Astrocyte (in vitro differentiated cells and primary cell): ENCODE measurements at regions not wholly inside any gene's neighbourhood (a gene's known extent, or its start where the extent isn't known, plus 50 kb on each side); places are given as distances from the start of the nearest gene placed in this dataset.

Source experiments
- DNase-seq: peaks from one replicate; pipeline ENCODE4 v3.0.0-alpha.2; 2010; ENCODE audit warnings: low read depth
- FAIRE-seq: peaks from 2 replicates; lab custom pipeline; 2011; peaks lifted over from hg19 to GRCh38; lab: Jason Lieb, UNC
- H2AFZ ChIP-seq: 2 replicates; pipeline ENCODE4 v1.6.0; 2012; ENCODE audit warnings: low read depth, low read length, inconsistent platforms
- H3K27ac ChIP-seq: 2 replicates; pipeline ENCODE4 v1.5.1; 2011; ENCODE audit warnings: low read depth, low read length, inconsistent platforms
- H3K27me3 ChIP-seq: 2 replicates; pipeline ENCODE4 v1.6.0; 2011; ENCODE audit warnings: low read length, inconsistent platforms; ENCODE audit not compliant: insufficient read depth
- H3K36me3 ChIP-seq: 2 replicates; pipeline ENCODE4 v1.5.1; 2011; ENCODE audit warnings: low read length, inconsistent platforms; ENCODE audit not compliant: insufficient read depth
- H3K4me1 ChIP-seq: 2 replicates; pipeline ENCODE4 v1.5.1; 2011; ENCODE audit warnings: low read length, inconsistent platforms; ENCODE audit not compliant: insufficient read depth
- H3K4me2 ChIP-seq: 2 replicates; pipeline ENCODE4 v1.6.0; 2012; ENCODE audit warnings: low read length, inconsistent platforms
- H3K4me3 ChIP-seq: 2 replicates; pipeline ENCODE4 v1.5.1; 2011; ENCODE audit warnings: low read depth, mild to moderate bottlenecking, low read length, inconsistent platforms; ENCODE audit not compliant: insufficient read depth
- H3K79me2 ChIP-seq: 2 replicates; pipeline ENCODE4 v1.6.0; 2012; ENCODE audit warnings: mild to moderate bottlenecking, low read length, inconsistent platforms; ENCODE audit not compliant: insufficient read depth
- H3K9ac ChIP-seq: 2 replicates; pipeline ENCODE4 v1.6.0; 2012; ENCODE audit warnings: mild to moderate bottlenecking, low read length, inconsistent platforms
- H3K9me3 ChIP-seq: 2 replicates; pipeline ENCODE4 v1.5.1; 2012; ENCODE audit warnings: low read depth, mild to moderate bottlenecking, low read length, inconsistent platforms; ENCODE audit not compliant: insufficient read depth
- H4K20me1 ChIP-seq: 2 replicates; pipeline ENCODE4 v1.6.0; 2012; ENCODE audit warnings: low read length, inconsistent platforms; ENCODE audit not compliant: insufficient read depth
- H3K27ac Mint-ChIP-seq: one replicate; pipeline ENCODE4 v1.8.0; 2021; ENCODE audit warnings: mild to moderate bottlenecking, mixed read lengths; ENCODE audit not compliant: unreplicated experiment
- H3K27me3 Mint-ChIP-seq: one replicate; pipeline ENCODE4 v1.8.0; 2021; ENCODE audit warnings: low read depth, mixed read lengths; ENCODE audit not compliant: unreplicated experiment
- H3K36me3 Mint-ChIP-seq: one replicate; pipeline ENCODE4 v1.8.0; 2021; ENCODE audit warnings: low read depth, mixed read lengths; ENCODE audit not compliant: unreplicated experiment
- H3K4me1 Mint-ChIP-seq: one replicate; pipeline ENCODE4 v1.8.0; 2021; ENCODE audit warnings: low read depth, mixed read lengths; ENCODE audit not compliant: unreplicated experiment
- H3K4me3 Mint-ChIP-seq: one replicate; pipeline ENCODE4 v1.8.0; 2021; ENCODE audit warnings: mild to moderate bottlenecking, moderate library complexity, mixed read lengths; ENCODE audit not compliant: unreplicated experiment
- H3K9me3 Mint-ChIP-seq: one replicate; pipeline ENCODE4 v1.8.0; 2021; ENCODE audit warnings: mild to moderate bottlenecking, mixed read lengths; ENCODE audit not compliant: unreplicated experiment
- EZH2 ChIP-seq: IDR thresholded peaks from 2 replicates; pipeline ENCODE4 v1.6.1; 2012; ENCODE audit warnings: mild to moderate bottlenecking, low read length, inconsistent platforms; ENCODE audit not compliant: insufficient read depth
- TF ChIP-seq, protein P1 (sequence below): IDR thresholded peaks from 2 replicates; pipeline ENCODE4 v1.5.1; 2011; ENCODE audit warnings: low read depth, mild to moderate bottlenecking, inconsistent platforms, low read length, moderate library complexity; ENCODE audit not compliant: insufficient read depth

DNA sequence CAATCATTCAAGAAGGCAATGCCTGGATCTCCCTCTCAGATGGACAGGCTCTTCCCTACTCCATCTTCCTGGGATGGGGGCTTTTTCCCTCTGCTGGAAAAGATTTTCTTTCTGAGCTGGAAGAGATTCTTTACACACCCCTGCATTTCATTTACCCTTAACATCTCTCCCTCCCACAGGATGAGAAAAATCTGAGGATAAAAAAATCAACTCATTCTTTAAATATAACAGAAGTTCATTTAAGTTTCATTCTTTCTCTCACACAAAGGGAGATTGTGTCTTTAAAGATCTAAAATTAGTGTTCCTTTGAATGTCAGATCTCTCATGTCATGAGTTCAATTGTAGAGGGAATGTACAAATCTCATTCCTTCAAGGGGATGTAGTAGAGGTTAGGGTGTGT, 109.0 kb downstream of the ZNF518B start:
- no peak overlapping the region for H3K27ac Mint-ChIP-seq
- H3K4me1 ChIP-seq: no peaks in the 10 kb centered on the region
- DNase-seq (no peak), FAIRE-seq (no peak)
- no peaks in the 10 kb centered on the region for H3K27me3 Mint-ChIP-seq
- no peaks in the 10 kb centered on the region for H3K36me3 Mint-ChIP-seq
- no peaks in the 10 kb centered on the region for H4K20me1 ChIP-seq
- H3K4me3 ChIP-seq: no peak overlapping the region
- no peak overlapping the region for H3K9ac ChIP-seq
- no peak overlapping the region for H3K4me2 ChIP-seq
- H3K4me1 Mint-ChIP-seq: peaks cover 21% of the 10 kb centered on the region
- H3K9me3 ChIP-seq: peaks cover 3% of the 10 kb centered on the region
- H3K36me3 ChIP-seq: no peaks in the 10 kb centered on the region
- H3K27ac ChIP-seq: no peak overlapping the region
- H3K79me2 ChIP-seq: no peaks in the 10 kb centered on the region
- H3K27me3 ChIP-seq: no peaks in the 10 kb centered on the region
- H2AFZ ChIP-seq: no peak overlapping the region
- TF ChIP-seq, protein P1, sequence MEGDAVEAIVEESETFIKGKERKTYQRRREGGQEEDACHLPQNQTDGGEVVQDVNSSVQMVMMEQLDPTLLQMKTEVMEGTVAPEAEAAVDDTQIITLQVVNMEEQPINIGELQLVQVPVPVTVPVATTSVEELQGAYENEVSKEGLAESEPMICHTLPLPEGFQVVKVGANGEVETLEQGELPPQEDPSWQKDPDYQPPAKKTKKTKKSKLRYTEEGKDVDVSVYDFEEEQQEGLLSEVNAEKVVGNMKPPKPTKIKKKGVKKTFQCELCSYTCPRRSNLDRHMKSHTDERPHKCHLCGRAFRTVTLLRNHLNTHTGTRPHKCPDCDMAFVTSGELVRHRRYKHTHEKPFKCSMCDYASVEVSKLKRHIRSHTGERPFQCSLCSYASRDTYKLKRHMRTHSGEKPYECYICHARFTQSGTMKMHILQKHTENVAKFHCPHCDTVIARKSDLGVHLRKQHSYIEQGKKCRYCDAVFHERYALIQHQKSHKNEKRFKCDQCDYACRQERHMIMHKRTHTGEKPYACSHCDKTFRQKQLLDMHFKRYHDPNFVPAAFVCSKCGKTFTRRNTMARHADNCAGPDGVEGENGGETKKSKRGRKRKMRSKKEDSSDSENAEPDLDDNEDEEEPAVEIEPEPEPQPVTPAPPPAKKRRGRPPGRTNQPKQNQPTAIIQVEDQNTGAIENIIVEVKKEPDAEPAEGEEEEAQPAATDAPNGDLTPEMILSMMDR: no peak
- TF ChIP-seq EZH2: no peak
- H3K4me3 Mint-ChIP-seq: no peak overlapping the region
- H3K9me3 Mint-ChIP-seq: peaks cover 6% of the 10 kb centered on the region

DNA sequence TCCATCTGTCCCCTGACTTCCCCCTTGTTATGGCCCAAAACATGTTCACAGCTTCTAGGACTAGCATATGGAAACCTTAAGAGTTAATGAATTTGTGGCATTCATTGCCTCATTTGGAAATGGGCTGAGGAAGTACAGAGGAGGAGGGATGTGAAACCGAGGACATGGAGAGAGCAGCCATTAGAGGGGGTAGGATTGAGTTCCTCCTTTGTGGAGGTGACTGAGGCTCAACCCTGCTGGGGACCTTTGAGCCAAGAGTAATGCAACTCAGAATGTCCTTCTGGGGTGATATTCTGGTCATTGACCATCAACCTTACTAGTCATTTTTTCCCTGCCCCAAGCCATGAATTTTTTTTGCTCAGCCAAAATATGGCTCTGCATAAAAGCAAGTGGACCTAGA, 109.4 kb downstream of the ZNF518B start:
- Histone ChIP-seq H3K4me2 (no peak overlapping the region), H3K27me3 (no peaks in the 10 kb centered on the region), H3K79me2 (no peaks in the 10 kb centered on the region), H3K4me3 (no peak overlapping the region), H3K36me3 (no peaks in the 10 kb centered on the region), H3K27ac (no peak overlapping the region), H3K9ac (no peak overlapping the region), H3K4me1 (no peaks in the 10 kb centered on the region), H4K20me1 (no peaks in the 10 kb centered on the region), H3K9me3 (peaks cover 3% of the 10 kb centered on the region), H2AFZ (no peak overlapping the region)
- H3K27ac Mint-ChIP-seq: no peak overlapping the region
- no peaks in the 10 kb centered on the region for H3K27me3 Mint-ChIP-seq
- FAIRE-seq (no peak), DNase-seq (no peak)
- no peak for TF ChIP-seq EZH2
- TF ChIP-seq, protein P1: no peak
- peaks cover 21% of the 10 kb centered on the region for H3K4me1 Mint-ChIP-seq
- H3K9me3 Mint-ChIP-seq: peaks cover 6% of the 10 kb centered on the region
- no peak overlapping the region for H3K4me3 Mint-ChIP-seq
- no peaks in the 10 kb centered on the region for H3K36me3 Mint-ChIP-seq

DNA sequence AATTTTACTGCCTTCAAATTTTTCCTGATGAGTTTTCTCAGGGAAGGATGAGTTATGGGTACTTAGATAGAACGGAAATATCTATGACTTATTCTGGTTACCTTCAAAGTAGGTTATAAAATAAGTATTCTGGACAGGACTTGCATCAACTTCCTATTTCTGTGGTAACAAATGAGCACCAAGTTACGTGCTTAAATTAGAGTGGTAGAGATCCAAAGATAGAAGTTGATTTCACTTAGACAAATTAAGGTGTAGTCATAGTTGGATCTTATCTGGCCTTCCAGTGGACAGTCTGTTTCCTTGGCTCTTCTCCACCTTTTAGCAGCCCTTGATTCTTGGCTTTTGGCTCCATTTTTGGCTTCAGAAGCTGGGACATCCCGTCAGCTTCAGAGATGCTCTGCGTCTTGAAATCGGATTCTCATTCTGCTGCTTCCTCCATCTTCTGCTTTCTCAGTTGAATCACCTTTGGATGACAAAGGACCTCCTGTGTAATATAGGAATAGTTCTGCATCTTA, 109.9 kb downstream of the ZNF518B start:
- no peak overlapping the region for H3K4me3 Mint-ChIP-seq
- H3K4me2 ChIP-seq: no peak overlapping the region
- no peaks in the 10 kb centered on the region for H3K27me3 ChIP-seq
- H3K9me3 ChIP-seq: peaks cover 3% of the 10 kb centered on the region
- FAIRE-seq (no peak), DNase-seq (no peak)
- H3K36me3 ChIP-seq: no peaks in the 10 kb centered on the region
- no peak for TF ChIP-seq EZH2
- TF ChIP-seq, protein P1: no peak
- no peak overlapping the region for H2AFZ ChIP-seq
- no peaks in the 10 kb centered on the region for H3K79me2 ChIP-seq
- H3K4me3 ChIP-seq: no peak overlapping the region
- no peaks in the 10 kb centered on the region for H3K4me1 ChIP-seq
- H4K20me1 ChIP-seq: no peaks in the 10 kb centered on the region
- H3K27ac ChIP-seq: no peak overlapping the region
- peaks cover 6% of the 10 kb centered on the region for H3K9me3 Mint-ChIP-seq
- H3K4me1 Mint-ChIP-seq: peaks cover 21% of the 10 kb centered on the region
- no peak overlapping the region for H3K27ac Mint-ChIP-seq
- H3K9ac ChIP-seq: no peak overlapping the region
- peaks cover 2% of the 10 kb centered on the region for H3K27me3 Mint-ChIP-seq
- no peaks in the 10 kb centered on the region for H3K36me3 Mint-ChIP-seq
